ENCODE measurements at regions not wholly inside any gene's neighbourhood (a gene's known extent, or its start where the extent isn't known, plus 50 kb on each side); places are given as distances from the start of the nearest gene placed in this dataset.

DNA sequence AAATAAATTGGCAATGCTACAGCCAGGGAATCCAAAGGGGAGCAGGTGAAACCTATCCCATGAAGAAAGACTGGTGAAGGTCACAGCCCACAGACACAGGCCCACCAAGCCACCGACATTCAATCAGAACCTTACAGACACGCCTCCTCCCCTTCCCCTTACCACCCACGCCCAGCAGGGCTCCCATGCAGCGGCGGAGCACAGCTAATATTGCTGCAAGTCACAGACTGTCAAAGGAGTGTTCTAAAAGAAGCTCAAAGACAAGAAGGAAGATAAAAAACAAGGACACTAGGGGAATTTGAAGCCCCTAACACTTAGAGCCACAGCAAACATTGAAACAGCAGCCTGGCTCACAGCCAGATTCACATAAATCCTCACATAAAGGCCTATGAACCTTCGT, 91.2 kb downstream of the MED10 start:
- TF ChIP-seq, protein P1, sequence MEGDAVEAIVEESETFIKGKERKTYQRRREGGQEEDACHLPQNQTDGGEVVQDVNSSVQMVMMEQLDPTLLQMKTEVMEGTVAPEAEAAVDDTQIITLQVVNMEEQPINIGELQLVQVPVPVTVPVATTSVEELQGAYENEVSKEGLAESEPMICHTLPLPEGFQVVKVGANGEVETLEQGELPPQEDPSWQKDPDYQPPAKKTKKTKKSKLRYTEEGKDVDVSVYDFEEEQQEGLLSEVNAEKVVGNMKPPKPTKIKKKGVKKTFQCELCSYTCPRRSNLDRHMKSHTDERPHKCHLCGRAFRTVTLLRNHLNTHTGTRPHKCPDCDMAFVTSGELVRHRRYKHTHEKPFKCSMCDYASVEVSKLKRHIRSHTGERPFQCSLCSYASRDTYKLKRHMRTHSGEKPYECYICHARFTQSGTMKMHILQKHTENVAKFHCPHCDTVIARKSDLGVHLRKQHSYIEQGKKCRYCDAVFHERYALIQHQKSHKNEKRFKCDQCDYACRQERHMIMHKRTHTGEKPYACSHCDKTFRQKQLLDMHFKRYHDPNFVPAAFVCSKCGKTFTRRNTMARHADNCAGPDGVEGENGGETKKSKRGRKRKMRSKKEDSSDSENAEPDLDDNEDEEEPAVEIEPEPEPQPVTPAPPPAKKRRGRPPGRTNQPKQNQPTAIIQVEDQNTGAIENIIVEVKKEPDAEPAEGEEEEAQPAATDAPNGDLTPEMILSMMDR (conservative IDR thresholded peaks at IDR 0.05 in 1 of 2, IDR thresholded peaks at IDR 0.05 in 1 of 2; ENCODE audit: low read depth in 1 of 2, low read length in 2 of 2): no peak
- no peak for TF ChIP-seq EZH2 (IDR thresholded peaks at IDR 0.05; ENCODE audit: low read length, missing control alignments)

Measured in fibroblast of lung (primary cell).